M059J (cell line): ENCODE measurements at regions not wholly inside any gene's neighbourhood (a gene's known extent, or its start where the extent isn't known, plus 50 kb on each side); places are given as distances from the start of the nearest gene placed in this dataset.

Experiments used
- DNase-seq: peaks from one replicate; pipeline ENCODE4 v3.0.0-alpha.2; 2012; ENCODE audit warnings: low read depth

DNA sequence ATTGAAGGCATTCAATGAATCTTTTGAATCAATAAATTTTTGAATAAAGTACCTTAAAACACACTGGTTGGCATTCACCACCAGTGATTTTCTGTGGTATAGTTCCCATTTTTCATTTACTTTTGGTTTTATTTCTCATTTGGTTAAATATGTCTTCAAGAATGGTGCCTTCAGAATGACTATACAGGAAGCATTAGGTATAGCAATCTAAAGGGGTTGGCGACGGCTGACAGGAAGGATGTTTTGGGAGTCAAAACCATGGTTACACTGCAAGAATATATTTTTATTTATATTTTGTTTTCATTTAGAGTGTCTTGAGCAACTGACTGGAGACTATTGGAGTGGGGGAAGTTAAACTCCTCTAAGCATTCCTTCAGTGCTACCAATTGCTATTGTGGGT lies 235.7 kb downstream of the HTR1A start:
- no peak for DNase-seq

- no peak for DNase-seq
Observed at GRCh38 chr5:63719147-63719546, 243.1 kb downstream of the HTR1A start.

DNA sequence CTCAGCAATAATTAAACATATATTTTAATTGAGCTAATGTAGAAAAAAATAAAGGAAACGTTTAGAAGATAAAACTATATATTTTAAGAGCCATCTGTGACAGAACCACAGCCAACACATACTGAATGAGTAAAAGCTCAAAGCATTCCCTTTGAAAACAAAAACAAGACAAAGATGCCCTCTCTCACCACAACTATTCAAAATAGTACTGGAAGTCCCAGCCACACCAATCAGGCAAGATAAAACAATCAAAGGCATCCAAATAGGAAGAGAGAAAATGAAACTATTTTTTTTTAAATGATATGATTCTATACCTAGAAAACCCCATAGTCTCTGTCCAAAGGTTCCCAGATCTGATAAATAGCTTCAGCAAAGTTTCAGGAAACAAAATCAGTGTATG lies 262.0 kb downstream of the HTR1A start:
- DNase-seq = peak; percentile 6

DNA sequence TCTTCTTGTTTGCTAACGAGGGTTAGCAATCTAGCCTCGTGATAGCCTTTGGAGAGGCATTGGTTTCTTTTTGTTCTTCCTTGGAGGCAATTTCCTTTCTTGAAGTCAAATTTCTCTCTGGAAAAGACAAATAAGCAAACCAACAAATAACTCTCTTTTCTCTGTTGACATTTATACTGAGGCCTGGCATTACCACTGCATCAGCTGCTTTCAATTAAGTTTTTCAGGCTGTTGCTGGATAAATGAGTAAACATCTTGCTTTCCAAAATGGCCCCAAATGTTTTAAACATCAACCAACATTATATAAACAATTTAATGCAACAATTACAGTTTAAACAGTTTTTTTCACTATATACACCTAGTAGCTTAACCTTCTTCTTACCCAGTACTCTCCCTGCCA lies 264.4 kb downstream of the HTR1A start:
- no peak for DNase-seq

DNA sequence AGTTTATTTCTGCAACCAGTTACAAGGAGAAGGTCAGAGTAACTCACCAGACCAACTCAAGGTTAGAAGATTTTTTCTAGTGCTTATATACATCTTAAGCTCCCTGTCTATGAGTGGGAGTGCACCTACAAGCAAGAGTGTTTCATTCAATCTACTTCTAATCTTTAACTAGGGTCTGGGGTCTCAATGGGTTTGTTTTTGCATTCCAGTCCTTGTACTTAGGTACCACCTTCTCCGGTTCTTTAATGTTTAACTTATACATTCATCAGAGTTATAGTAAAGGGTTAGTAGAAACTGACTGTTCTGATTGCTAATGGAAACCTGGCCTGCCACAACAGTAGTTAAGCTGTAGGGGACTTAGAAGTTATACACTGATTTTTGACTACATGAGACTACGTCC lies 271.7 kb downstream of the HTR1A start:
- no peak for DNase-seq

DNA sequence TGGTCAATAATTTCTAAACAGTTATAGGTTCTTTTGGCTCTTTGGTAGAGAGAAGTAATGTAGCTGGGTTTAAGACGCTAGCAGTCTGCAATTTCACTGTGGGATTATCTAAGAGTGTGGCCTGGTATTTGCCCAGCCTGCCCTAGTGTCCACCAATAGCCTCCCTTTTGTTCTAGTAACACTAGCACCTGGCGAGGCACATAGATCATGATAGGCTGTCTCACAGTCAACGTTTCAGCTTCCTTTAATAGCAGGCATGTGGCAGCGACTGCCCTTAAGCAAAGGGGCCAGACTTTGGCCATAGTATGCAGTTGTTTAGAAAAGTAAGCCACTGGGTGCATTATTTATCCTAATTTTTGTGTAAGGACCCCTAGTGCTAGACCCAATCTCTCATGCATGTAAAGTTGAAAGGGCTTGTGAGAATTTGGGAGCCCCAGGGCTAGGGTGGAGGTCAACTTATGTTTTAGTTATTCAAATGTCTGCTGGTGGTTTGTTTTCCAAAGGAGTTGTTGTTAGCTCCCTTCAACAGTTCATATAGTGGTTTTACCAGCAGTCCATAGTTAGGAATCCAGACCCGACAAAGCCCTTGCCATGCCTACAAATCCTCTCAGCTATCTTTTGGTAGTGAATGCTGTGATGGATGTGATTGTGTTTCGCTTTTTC lies 274.3 kb downstream of the HTR1A start:
- DNase-seq = no peak

- DNase-seq = peak; percentile 3
Observed at GRCh38 chr5:63686938-63687337, 275.3 kb downstream of the HTR1A start.

DNA sequence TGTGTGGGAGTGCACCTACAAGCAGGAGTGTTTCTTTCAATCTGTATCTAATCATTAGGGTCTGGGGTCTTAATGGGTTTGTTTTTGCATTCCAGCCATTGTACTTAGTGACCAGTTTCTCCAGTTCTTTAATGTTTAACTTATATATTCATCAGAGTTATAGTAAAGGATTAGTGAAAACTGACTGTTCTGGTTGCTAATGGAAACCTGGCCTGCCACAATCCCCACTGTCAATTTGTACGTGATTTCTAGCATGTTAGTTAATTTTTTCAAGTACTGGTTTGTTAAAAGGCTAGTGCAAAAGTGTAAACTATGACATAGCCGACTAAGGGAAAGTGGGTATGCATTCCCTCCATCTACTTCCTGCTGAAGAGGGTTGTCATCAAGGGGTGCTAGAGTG lies 276.1 kb downstream of the HTR1A start:
- DNase-seq = no peak

DNA sequence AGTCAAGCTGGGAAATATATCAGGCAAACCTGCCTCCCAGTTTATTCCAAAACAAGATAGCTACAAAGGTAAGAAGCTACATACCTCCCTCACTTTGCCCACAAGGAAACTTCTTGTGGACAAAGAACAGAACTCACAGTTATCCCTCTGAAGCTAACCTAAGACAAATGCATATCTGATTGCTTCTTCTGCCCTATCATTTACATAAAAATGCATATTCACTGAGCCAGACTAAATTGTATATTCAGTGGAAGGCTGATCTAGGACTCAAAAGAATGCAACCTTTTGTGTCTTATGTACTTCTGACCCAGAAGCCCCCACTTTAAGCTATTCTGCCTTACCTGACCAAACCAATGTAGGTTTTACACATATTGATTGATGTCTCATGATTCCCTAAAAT lies 276.8 kb downstream of the HTR1A start:
- DNase-seq = no peak

GRCh38 chr5:63674881-63675280 lies 287.4 kb downstream of the HTR1A start:
- no peak for DNase-seq

DNA sequence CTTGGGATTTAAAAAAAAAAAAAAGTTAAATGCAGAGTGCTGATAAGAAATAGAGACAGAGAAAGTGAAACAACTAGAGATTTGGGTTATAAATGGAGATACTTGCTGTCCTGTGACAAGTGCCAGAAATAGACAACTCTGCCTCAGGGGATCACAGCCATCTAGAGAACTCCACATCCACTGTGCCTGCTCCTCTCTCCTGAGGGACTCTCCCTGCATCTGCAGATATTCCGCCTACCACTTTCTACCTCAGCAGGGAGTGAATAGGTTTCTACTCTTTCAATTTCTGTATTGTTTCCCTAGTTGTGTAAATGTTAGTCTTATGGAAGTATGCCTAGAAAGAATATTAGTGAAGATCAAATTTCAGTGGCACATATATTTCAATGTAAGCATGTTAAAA lies 307.2 kb downstream of the HTR1A start:
- no peak for DNase-seq

DNA sequence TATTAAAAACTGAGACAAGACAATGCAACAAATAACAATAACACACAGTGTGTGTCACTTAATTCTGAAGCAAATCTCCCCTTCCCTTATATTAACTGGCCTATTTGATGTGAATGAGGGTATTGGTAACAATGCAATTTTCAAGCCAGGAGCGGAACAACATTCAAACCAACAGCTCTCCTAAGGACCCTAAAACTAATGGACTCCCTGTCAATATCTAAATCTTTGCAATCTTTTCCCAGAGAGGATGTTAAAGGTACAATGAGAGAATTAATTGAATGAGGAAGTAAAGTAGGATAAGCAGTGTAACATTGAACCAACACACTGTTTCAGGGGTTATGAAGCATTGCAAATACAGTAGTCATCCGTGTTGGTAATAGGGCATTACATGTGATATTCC lies 311.7 kb downstream of the HTR1A start:
- no peak for DNase-seq

- no peak for DNase-seq
Observed at GRCh38 chr5:63648376-63648775, 313.9 kb downstream of the HTR1A start.

DNA sequence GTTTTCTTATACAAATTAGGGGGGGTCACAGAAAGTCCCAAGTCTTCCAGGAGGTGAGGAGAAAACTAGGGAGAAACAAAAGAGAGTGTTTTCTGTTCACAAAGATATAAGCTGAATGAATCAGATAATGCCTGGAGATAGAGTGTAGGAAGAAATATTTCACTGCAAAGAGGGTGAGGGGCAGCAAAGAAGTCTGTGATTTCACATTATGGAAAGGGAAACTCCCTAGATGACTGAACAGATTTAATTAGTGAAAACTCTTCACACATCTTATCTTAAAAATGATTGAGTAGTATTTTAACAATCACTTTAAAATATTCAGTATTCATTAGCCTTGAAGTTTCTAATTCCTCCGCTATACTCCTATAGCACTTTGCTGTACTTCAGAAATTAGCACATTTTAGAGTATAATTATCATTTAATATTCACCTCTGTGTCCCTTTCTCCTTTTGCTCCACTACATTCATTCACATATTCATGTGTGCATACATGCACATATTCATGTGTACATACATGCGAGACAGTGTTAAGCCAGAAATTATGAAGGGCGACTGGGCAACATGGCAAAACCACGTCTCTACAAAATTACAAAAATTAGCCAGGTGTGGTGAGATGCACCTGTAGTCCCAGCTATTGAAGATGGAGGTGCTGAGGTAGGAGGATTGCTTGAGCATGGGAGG lies 332.2 kb downstream of the HTR1A start:
- DNase-seq = no peak

DNA sequence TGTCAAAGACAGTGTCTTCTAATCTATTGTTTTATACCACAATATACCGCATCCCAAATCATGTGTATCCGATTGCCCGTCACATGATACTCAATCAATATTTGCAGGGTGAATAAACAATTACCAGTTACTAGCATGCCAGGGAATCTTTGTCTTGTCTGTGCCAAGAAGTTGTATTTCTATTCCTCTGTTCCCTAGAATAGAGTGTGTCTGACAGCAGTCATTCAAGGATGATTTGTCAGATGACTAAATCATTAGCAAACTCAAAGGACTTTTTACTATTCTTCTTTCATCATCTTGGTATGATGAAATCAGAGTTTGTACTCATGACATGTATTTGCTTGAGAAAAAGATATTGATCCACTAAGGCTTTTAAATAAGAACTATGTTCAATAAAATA lies 348.8 kb downstream of the HTR1A start:
- DNase-seq = no peak

- DNase-seq = no peak
Observed at GRCh38 chr5:63603996-63604395, 358.2 kb downstream of the HTR1A start.

DNA sequence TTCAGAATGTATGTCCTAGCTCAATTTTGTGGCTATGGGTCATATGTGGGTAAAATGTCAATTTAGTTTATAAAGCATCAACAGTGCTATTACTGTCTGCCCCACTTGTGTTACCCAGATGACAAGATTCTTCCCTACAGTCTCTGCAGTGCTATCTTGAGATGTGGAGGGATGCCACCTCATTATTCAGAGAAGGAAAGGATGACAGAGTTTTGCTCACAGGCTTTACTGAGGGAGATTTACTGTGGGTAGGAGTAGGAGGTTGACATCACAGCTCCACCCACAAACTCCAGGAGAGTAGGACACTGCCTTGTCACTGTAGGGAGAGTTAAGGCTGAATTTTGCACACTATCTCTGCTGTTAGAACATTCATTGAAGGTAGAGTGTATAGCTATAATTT lies 359.3 kb downstream of the HTR1A start:
- DNase-seq = no peak

DNA sequence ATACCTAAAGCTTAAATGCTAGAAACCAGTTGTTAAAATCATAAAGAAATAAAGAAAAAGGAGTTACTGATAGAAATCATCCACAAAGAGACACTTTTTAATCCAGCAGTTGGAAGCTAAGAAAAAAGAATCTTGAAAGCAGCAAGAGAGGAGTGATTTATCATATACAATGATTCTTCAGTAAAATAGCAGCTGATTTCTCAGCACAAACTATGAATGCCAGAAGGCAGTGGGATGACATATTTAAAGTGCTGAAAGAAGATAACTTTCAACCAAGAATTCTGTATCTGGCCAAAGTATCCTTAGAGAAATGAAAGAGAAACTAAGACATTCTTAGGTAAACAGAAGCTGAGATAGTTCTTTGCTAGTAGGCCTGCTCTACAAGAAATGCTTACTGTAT lies 366.0 kb downstream of the HTR1A start:
- DNase-seq = no peak

- no peak for DNase-seq
Observed at GRCh38 chr5:63573380-63573779, 388.9 kb downstream of the HTR1A start.

GRCh38 chr5:63572740-63573139 lies 389.5 kb downstream of the HTR1A start:
- no peak for DNase-seq

DNA sequence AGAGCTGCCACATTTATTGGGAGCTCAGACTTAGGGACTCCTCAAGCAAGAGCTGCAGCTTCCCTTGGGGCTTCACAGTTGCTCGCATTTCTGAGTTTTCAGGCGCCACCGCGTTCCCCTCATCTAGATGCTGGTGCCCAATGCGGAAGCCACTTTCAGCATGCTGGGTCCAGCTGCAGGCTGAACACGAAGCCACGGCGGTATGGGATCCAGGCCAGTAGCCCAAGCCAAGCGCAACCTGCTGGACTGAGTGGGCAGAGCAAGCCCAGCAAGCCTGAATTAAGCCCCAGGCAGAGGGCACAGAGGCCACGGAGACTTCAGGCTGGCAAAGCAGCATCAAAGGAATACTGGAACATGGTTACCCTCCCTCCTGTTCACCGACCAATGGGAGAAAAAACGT lies 391.5 kb downstream of the HTR1A start:
- no peak for DNase-seq

DNA sequence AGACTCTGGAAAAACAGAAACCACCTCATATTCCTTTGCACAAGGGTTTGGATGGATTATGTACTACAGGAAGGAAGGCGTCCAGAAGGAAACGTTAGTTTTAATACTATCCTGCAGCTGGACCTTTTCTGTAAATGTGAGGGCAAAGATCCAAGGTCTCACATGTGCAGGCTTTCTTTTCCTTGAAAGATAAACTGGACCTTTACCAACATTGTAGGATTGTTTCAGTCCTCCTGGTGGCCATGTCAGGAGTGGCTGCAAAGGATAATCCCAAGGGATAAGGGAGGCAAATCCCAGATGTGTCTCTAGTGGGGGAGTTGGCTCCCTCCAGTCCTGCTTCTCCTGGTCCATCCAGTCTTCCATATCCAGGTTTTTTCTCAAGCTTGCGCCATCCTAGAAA lies 397.5 kb downstream of the HTR1A start:
- DNase-seq = no peak

DNA sequence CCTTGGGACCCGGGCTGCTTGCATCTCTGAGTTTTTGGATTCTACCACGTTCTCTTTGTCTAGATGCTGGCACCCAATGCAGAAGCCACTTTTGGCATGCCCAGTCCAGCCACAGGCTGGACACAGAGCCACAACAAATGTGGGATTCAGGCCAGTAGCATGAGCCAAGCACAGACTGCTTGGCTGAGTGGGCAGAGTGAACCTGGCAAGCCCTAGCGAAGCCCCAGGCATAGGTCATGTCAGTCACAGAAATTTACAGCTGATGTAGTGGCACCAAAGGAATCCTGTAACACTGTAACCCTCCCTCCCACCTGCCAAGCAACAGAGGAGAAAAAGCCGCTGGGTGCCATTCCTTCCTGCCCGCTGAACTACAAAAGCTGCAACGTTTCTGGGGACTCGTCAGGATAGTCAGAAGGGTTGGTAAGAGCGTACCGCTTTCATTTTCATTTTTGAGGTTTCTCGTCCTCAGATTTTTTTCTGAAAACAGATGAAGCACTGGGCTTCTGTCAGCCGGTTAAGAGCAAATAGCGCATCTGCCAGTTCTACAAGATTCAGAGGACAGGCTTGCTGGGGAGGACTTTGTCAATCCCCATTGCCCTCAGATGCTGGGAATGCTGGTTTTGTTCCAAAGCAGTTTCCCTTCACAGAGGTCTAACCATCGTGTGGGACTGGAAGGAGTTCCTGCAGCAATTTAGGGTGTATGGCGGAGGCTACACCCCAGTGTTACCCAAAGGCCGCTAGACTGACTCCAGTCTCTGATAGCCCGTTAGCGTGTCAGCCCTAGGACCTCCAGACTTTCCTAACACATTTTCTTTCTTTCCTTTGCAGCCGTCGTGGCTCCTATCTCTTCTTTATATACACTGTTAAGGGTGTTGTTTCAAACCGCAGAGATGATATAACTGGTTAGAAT lies 399.0 kb downstream of the HTR1A start:
- DNase-seq = peak; percentile 16
